GM19035 (cell line): ENCODE measurements at regions not wholly inside any gene's neighbourhood (a gene's known extent, or its start where the extent isn't known, plus 50 kb on each side); places are given as distances from the start of the nearest gene placed in this dataset.
A peak's percentile ranks its signal among the peaks of the same experiment; 100 is the strongest.
"Not testable (repeated sequence)": the region's sequence is repeated elsewhere in the genome, so short reads cannot be mapped to it uniquely, and the experiment has no call there.

ENCODE experiments used
- ATAC-seq: cut with Tn5 transposase; IDR thresholded peaks from one replicate; pipeline ENCODE4 v1.9.1; 2021; ENCODE audit not compliant: unreplicated experiment

DNA sequence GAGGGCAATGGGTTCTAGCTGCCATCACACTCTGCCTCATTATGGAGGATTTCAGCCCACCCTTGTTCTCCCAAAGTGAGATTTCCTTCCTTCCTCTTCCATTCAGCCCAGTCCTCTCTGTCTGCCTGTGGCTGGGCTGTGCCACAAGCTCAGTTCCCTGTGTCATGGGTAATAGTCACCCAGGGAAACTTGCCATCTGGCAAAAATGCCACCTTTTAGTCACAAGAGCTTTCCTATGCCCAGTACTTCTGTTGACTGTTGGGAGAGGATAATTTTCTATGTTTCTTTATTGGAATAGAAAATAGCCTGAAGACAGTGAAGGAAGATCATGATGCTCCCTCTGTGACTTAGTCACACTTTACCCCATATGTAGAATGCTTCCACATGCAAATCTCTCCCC is 71.4 kb downstream of the TLR4 start:
- ATAC-seq: no peak

GRCh38 chr9:117777823-117778222 is 73.6 kb downstream of the TLR4 start:
- ATAC-seq: no peak

DNA sequence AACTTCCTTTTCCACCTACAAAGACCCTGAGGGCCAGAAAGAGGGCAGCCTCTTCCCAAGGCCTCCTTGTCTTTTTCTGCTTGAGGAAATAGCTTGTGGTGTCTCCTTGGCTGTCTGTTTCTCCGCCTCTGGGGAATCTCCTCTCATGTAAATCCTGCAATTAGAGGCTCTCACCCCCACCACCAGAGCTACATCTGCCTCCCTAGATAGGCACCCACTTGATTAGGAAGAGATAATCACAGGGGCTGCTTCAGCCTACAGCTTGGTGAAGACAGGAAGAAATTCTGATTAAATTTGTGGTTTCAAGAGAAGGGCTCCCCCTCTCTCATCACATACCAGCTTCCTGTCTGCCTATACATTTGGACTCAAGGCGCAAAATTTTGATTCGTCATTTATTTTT is 75.6 kb downstream of the TLR4 start:
- no peak for ATAC-seq

DNA sequence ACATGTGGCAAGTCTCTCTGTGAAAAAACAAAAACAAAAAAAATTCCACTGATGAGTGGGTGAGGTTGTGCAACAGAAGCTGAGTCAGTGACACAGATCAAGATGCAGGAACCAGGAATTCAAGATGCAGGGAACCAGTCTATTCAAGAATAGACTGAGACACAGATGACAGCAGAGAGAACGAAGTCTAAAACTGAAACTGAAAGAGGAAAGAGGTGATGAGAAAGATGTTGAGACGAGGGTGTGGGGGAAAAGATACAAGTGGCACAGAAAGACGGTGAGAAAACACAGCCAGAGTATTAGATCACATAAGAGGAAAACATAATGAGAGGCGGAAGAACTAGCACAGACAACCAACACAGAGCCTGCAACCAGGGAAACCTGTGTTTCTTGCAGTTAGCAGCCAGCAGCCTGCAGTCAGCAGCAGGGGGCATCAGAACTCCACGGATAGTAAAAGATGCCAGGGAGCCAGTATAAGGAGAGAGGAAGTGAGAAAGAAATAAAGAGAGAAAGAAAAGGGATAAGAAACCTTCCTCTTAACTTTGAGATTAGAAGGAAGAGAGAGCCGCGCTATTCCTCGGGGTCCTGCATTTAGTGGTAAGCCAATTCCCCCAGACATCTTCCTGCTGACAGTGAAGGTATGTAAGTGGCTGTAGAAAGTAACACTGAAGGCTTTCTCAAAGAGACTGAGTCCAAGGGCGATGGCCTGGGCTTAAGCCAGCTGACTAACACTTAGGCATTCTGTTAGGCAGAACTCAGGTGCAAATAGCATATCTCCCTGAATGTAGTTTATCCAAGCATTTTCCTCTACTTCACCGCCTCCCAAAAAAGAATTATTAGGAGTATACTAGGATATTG is 79.0 kb downstream of the TLR4 start:
- peak; percentile 70 for ATAC-seq

DNA sequence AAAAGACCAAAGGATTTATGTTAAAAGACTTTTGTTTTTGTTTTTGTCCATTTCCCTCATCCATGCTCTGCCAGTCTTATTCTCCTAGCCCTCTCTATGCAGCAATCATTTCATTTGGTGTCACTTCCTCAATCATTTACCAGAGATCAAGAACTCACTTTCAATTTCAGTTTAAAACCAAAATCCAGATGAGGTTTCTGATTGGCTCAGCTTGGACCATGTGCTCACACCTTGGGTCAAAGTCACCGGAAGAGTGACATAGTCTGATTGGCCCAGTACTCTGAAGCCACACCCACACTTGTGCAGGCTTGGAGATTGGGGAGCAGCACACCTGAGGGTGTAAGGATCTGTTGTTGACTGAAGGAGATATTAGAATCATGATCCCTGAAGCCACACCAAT is 79.6 kb downstream of the TLR4 start:
- ATAC-seq: peak; percentile 87

DNA sequence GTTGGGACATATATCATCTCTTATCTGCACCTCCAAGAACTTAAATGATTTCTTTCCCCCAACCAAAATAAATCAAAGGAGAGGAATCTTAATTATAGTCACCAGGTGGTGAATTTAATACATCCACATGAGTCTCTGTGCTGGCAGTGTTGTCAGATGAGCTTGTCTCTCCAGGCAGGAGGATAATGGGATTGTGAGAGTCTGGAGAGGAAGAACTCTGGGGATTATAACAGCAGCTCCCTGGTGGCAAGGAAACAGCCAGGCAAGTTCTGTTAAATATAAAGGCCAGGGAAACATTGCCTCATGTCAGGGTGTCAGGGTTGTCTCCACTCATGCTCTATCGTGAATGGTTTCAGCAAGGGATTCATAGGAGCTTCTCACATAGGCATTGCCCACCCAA is 80.8 kb downstream of the TLR4 start:
- ATAC-seq: no peak

DNA sequence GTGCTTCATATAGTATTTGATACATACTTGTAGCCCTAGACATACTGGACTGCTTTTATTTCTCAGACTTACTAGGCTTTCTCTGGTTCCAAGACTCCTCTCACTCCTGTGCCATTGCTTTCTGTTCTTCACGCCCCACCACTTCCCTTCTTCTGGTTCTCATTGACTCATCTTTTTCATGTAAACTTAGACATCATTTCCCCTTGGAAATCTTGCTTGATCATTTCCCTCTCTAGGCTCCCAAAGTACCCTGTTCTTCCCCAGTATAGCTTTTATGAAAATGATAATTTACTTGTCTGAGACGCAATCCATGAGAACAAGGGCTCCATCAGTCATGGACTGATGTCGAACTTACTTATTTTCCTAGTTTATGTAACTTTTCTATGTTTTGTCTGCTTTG is 83.5 kb downstream of the TLR4 start:
- no peak for ATAC-seq

DNA sequence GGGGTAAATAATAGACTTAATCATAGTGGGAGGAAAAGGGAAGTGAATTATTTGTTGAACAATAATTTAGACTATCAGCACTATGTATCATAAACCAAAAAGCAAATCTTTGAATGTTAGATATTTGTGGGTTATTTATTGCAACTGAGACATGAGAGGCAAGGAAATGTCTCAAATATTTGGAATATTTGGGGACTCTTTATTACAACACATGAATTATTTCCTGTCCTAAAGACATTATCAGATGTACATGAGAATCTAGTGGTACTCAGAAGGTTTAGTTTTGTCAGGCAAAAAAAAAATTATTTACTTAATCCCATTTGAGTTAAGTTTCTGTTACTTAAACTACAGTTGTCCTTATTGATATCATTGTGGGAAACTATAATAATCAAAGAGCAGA is 91.1 kb downstream of the TLR4 start:
- no peak for ATAC-seq

DNA sequence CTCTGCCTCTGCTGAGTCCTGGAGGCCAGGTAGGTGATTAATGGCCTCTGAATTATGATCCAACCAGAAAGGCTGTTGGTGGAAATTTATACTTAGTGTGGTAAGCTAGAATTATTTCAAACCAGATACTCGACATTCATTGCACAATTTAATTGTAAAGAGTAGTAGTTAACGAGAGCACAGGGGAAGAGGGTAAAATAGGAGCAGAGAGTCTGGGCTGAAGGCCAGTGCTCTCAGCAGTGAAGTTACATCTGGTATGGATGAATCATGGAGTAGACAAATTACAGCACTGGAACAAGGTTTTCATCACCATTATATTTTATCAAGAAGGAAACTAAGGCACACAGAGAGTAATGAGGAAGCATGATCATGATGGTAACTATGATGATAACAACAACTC is 92.5 kb downstream of the TLR4 start:
- ATAC-seq: no peak

DNA sequence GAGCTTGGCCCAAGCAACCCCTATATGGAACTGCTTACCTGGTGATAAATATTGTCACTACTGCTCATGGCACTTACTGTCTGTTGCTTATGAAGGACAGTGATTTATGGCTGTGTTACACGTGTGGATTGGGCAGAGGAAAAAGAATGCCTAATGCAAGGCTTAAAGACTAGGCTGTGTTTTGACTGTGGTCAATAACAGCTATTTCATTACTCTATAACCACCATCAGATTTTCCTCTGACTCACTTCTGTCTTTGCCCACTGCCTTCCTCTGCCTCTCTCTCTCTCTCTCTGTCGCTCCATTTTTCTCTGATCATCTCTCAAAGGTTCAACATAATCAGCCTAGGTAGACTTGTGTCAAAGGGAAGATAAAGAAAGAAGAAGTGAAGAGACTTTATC is 96.2 kb downstream of the TLR4 start:
- ATAC-seq: no peak

DNA sequence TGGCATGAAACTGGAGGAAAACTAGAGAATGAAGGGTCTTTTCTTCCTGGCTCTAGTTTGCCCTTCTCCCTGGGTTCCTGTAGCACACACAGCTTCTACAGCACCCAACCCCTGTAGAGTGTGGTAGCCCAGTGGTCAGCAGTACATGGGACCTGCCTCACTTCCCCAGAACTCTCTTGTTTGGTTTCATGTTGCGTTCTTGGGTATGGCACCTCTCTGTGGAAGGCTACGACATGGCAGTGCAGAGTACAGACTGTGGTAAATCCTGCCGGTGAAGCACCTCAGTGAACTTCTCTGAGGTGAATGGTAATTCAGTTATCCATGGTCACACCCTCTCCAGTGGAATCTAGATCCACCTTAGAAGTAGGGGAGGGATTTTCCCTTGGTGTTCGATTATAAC is 105.5 kb downstream of the TLR4 start:
- ATAC-seq: no peak

- ATAC-seq: peak; percentile 50
Observed at GRCh38 chr9:117815315-117815714, 111.1 kb downstream of the TLR4 start.

DNA sequence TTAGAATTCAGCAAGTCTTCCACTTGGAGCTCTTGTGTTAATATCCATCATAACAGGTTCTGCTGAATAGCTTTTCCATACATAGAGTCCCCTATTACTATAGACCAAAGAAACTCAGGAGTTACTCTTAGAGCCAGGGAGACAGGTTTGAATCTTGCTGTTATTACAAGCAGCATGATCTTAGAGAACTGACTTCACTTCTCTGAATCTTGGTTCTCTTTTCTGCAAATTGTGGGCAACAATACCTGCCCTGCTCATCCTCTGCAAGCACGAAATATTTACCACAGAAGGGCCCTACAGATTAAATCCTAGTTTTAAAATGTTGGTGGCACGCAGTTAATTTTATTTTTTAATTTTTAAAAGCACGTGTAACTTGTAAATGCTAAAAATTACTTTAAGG is 111.7 kb downstream of the TLR4 start:
- ATAC-seq: no peak

- no peak for ATAC-seq
Observed at GRCh38 chr9:117821954-117822353, 117.8 kb downstream of the TLR4 start.

DNA sequence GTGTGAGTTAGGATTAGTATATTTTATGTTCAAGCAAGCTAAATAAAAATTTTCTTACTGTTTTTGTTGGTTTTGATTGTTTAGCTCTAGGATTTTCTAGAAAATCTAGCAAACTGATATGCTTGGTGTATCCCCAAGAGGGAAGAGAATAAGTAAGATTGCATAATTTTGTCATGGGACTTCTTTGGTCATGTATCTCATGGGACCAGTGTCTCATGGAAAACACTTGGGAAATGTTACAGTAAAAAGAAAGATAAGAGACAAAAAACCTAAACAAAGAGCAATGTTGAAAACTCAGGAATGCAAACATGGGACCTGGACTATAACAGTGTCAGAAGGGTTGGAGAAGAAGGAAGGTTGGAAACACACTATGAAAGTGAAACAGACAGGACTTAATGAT is 119.4 kb downstream of the TLR4 start:
- no peak for ATAC-seq

DNA sequence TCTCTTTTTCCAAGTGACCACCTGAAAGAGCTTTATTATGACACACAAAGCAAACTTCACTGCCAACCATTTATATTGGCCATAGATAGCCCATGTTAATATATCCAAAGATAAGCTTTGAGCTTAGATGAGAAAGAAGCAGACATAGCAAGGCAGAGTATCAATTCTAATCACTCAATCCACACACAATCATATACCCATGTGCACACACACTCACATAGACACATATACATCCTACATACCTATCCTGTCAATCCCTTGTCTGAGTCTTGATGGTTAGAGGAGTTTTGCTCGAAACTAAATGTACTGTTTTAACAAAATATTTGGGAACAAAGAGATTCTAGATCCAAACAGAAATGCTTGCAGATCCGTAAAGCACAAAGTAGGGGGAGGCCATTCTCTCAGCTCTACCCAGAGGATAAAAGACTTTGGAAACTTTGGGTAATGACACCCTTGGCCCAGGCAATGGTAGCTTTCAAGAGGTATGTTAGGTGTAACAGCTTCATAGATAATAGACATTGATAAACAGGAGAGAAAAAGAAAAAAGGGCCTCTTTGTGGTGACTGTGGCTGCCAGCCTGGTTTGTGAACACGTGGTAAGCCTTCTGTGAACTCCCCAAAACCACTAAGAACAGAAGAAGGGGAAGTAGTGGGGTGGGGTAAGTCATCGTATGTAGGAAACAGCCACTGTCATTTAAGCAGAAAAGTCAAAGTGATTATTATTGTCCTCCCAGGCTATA is 121.6 kb downstream of the TLR4 start:
- ATAC-seq: peak; percentile 96

DNA sequence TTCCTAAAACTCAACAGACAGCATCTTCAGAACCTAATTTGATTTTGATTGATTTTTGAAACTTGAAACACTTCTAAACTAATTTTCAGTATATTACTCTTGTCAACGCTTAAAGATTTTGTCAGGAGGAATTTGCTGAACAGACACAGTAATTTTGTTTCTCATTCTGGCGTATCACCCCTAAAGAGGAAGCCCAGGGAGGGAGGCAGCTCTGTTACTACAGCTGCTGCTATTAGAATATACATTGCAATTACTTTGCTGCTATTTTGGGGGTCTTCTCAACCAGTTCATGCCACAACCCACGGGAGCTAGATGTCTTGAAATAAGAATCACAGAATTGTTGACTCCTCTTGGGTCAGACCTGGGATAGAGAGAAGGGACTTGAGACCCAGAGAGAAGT is 122.6 kb downstream of the TLR4 start:
- ATAC-seq: no peak

GRCh38 chr9:117827456-117827855 is 123.3 kb downstream of the TLR4 start:
- no peak for ATAC-seq

DNA sequence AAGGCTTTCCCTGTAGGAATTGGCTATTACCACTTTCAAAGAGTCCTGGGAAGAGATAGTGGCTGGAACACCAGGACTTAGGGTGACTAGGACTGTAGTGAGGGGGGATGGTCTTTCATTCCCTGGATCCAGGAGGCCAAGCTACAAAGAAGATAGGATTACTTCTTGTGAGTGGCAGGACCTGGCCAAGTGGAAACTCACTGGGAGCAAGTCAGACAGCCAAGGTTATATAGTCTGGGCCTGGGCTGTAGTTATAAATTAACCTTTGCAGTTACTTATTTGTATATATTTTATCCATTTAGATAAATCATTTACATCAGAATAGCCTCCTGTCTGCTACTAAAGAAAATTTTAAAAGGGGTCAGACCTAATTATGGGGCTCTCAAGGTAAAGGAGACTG is 124.3 kb downstream of the TLR4 start:
- ATAC-seq: no peak

DNA sequence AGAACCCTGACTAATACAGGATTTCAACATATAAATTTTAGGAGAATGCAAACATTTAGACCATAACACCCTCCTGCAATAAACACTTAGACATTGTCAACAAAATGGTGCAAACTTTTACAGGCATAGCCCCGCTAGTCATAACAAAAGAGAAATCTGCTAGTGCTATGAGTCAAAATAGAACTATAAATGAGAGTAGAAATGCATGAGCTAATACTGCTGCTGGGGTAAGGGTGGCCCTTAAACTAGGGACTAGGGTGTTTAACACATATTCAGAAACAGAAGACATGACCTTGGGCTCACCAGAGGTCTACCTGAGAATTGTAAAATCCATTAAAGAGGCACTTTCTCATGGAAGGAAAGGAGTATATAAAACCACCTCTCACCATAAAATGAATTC is 131.6 kb downstream of the TLR4 start:
- peak; percentile 84 for ATAC-seq

DNA sequence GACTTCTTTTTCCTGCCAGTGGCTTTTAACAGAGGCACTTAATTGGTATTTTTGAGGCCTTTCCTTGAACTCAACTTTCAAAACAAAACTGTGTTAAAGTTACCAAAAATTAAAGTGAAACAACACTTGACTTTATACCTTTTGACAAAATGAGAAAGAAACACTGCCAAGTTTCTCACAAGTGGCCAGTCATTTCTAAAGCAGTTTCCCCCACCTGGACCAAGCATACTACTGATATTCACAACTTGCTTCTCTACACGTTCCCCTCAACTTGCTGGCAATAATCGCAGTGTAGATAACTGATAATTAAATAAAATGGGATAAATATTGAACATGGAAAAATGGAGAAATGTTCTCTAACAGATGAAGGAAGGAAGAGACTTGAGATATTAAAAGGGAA is 135.7 kb downstream of the TLR4 start:
- ATAC-seq: no peak

GRCh38 chr9:117851836-117852461 is 147.7 kb downstream of the TLR4 start:
- not testable (repeated sequence) for ATAC-seq
